GM19240 (cell line): ENCODE measurements at regions not wholly inside any gene's neighbourhood (a gene's known extent, or its start where the extent isn't known, plus 50 kb on each side); places are given as distances from the start of the nearest gene placed in this dataset.
A peak's percentile ranks its signal among the peaks of the same experiment; 100 is the strongest.

Source experiments
- DNase-seq: peaks from one replicate; pipeline ENCODE4 v3.0.0; 2011; ENCODE audit warnings: low spot score; ENCODE audit not compliant: insufficient read length

GRCh38 chr12:92650228-92650822 is 52.5 kb upstream of the PLEKHG7 start:
- DNase-seq: no peak

- DNase-seq: peak; percentile 31
Measured at GRCh38 chr12:92649511-92650227, 53.1 kb upstream of the PLEKHG7 start.

GRCh38 chr12:92648242-92649031 is 54.4 kb upstream of the PLEKHG7 start:
- DNase-seq: no peak

GRCh38 chr12:92641291-92641690 is 61.5 kb upstream of the PLEKHG7 start:
- no peak for DNase-seq

GRCh38 chr12:92640691-92641090 is 62.1 kb upstream of the PLEKHG7 start:
- DNase-seq: no peak

- no peak for DNase-seq
Measured at GRCh38 chr12:92639017-92639416, 63.8 kb upstream of the PLEKHG7 start.

GRCh38 chr12:92634730-92635129 is 68.1 kb upstream of the PLEKHG7 start:
- no peak for DNase-seq

GRCh38 chr12:92634202-92634601 is 68.6 kb upstream of the PLEKHG7 start:
- no peak for DNase-seq

- no peak for DNase-seq
Measured at GRCh38 chr12:92630968-92631367, 71.8 kb upstream of the PLEKHG7 start.

- DNase-seq: no peak
Measured at GRCh38 chr12:92629349-92630065, 73.3 kb upstream of the PLEKHG7 start.

GRCh38 chr12:92628476-92628875 is 74.3 kb upstream of the PLEKHG7 start:
- DNase-seq: no peak

- DNase-seq: no peak
Measured at GRCh38 chr12:92627511-92627910, 75.3 kb upstream of the PLEKHG7 start.

GRCh38 chr12:92625639-92626310 is 77.0 kb upstream of the PLEKHG7 start:
- DNase-seq: no peak

- DNase-seq: no peak
Measured at GRCh38 chr12:92624236-92624635, 78.6 kb upstream of the PLEKHG7 start.

- DNase-seq: no peak
Measured at GRCh38 chr12:92623386-92623785, 79.4 kb upstream of the PLEKHG7 start.

GRCh38 chr12:92621833-92622232 is 81.0 kb upstream of the PLEKHG7 start:
- no peak for DNase-seq

- DNase-seq: no peak
Measured at GRCh38 chr12:92621312-92621711, 81.5 kb upstream of the PLEKHG7 start.

GRCh38 chr12:92619730-92620684 is 82.8 kb upstream of the PLEKHG7 start:
- DNase-seq: no peak

GRCh38 chr12:92619026-92619425 is 83.8 kb upstream of the PLEKHG7 start:
- DNase-seq: no peak

GRCh38 chr12:92615703-92616102 is 87.1 kb upstream of the PLEKHG7 start:
- no peak for DNase-seq
